ENCODE measurements at regions not wholly inside any gene's neighbourhood (a gene's known extent, or its start where the extent isn't known, plus 50 kb on each side); places are given as distances from the start of the nearest gene placed in this dataset.

DNA sequence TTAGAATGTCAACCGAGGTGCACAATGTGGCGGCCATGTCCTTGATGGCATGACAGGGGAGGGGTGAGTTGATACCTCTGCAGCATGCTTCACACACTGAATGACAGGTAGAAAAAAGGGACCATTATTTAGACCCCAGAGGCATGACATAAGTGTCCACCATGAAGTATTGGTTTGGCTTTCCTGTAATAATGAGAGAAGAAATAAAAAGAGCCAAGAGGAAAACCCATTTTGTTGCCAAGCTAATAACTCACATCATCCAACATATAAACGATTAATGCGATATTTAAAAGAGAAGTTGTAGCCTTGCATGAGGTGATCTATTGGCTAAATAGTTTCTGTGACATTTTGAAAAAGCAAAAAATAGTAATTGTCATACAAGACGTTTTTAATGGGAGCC lies 343.4 kb downstream of the LRIG3 start:
- in situ Hi-C loops (cut with HindIII; ENCODE audit: low pct_unique_long_range_greater_than_20kb, low sequenced_read_pairs), result no loop called here

DNA sequence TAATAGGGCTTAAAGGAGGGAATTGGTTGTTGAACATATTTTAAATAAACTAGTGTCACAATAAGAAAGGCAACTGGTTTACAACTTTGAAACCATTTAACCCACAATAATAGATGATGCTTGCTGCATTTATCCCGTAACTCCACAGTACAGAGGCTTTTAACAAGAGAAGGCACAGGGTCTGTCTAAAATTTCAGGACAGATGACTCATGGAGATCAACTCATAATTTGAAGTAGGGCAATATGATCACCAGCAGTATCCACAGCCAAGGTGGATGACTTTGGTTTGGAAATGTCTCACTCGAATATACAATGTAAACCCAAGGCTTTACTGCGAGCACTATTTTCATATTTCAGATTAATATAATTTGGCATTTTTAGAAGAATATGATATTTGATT lies 340.2 kb downstream of the LRIG3 start:
- in situ Hi-C loops (cut with HindIII; ENCODE audit: low pct_unique_long_range_greater_than_20kb, low sequenced_read_pairs), result no loop called here
- DNase-seq (ENCODE audit: low read depth, low spot score), result no peak

More for the DNA sequence above, 343.4 kb downstream of the LRIG3 start:
- DNase-seq (ENCODE audit: low read depth, low spot score), result no peak

DNA sequence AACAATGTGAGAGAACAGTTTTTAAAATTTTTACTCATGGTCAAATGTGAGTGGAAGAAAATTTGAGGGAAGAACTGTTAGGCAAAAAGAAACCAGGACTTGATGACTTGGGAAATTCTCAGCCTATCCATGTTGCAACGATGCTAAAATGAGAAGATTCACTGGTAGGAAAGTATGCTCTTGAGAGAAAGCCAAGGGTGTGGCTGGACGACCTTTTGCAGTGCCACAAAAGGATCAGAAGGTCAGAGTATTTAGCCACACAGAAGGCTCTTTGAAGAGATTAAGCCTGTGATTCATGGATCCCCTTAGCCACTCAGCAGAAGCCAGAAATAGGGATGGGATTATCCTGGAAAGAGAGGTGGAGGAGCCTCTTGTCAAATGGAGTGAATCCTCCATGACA lies 336.8 kb downstream of the LRIG3 start:
- DNase-seq (ENCODE audit: low read depth, low spot score), result peak; percentile 23
- in situ Hi-C loops (cut with HindIII; ENCODE audit: low pct_unique_long_range_greater_than_20kb, low sequenced_read_pairs), result no loop called here

GRCh38 chr12:58583940-58584339 lies 336.4 kb downstream of the LRIG3 start:
- DNase-seq (ENCODE audit: low read depth, low spot score), result no peak
- in situ Hi-C loops (cut with HindIII; ENCODE audit: low pct_unique_long_range_greater_than_20kb, low sequenced_read_pairs), result no loop called here

GRCh38 chr12:58584880-58585279 lies 335.4 kb downstream of the LRIG3 start:
- in situ Hi-C loops (cut with HindIII; ENCODE audit: low pct_unique_long_range_greater_than_20kb, low sequenced_read_pairs), result no loop called here

DNA sequence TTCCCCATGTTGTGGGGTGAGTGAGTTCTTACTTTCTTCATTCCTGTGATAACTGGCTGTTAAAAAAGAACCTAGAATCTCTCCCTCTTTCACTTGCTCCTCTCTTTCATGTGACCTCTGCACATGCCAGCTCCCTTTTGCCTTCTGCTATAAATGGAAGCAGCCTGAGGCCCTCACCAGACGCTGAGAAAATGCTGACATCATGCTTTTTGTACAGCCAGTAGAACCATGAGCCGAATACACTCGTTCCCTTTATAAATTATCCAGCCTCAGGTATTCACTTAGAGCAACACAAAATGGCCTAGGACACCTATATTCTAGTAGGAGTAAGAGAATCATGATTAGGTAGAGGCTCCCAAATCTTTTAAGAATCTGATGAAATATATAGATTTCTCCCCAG lies 333.5 kb downstream of the LRIG3 start:
- DNase-seq (ENCODE audit: low read depth, low spot score), result no peak
- in situ Hi-C loops (cut with HindIII; ENCODE audit: low pct_unique_long_range_greater_than_20kb, low sequenced_read_pairs), result no loop called here

More at GRCh38 chr12:58584880-58585279, 335.4 kb downstream of the LRIG3 start:
- DNase-seq (ENCODE audit: low read depth, low spot score), result no peak

GRCh38 chr12:58588770-58589169 lies 331.5 kb downstream of the LRIG3 start:
- no peak for DNase-seq (ENCODE audit: low read depth, low spot score)
- in situ Hi-C loops (cut with HindIII; ENCODE audit: low pct_unique_long_range_greater_than_20kb, low sequenced_read_pairs), result no loop called here

DNA sequence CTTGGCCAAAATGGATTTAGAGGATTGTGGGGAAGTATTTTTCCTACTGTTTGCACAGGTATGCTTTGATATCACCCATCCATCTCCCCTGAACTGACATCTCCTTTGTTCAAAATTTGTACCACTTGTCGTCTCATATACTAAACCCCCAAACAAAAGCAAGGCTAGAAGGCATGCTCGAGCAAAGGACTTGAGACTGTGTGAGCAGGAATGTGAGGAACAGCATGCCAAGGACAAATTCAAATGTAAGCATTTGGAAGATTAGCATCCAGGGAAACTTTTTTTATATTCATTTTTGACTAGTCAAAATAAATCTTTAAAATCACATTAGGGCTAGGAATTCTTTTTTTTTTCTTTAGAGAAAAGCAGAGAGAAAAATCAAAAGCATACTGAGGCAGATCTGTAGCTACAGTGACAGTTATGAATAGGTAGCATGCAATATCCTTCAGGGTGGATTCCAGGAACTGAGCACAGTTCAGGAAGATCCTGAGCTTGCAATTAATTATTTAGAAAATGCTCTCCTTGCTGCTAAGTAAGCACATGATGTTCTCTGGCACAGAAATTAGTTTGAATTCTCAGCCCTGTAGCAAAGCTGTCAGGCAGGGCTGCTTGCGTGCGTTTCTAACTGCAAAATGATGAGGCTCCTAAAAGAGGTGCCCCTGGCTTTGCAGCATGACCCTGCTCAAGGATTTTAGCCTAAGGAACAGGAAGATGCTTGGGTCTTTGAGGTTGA lies 327.7 kb downstream of the LRIG3 start:
- no peak for DNase-seq (ENCODE audit: low read depth, low spot score)
- in situ Hi-C loops (cut with HindIII; ENCODE audit: low pct_unique_long_range_greater_than_20kb, low sequenced_read_pairs), result no loop called here

DNA sequence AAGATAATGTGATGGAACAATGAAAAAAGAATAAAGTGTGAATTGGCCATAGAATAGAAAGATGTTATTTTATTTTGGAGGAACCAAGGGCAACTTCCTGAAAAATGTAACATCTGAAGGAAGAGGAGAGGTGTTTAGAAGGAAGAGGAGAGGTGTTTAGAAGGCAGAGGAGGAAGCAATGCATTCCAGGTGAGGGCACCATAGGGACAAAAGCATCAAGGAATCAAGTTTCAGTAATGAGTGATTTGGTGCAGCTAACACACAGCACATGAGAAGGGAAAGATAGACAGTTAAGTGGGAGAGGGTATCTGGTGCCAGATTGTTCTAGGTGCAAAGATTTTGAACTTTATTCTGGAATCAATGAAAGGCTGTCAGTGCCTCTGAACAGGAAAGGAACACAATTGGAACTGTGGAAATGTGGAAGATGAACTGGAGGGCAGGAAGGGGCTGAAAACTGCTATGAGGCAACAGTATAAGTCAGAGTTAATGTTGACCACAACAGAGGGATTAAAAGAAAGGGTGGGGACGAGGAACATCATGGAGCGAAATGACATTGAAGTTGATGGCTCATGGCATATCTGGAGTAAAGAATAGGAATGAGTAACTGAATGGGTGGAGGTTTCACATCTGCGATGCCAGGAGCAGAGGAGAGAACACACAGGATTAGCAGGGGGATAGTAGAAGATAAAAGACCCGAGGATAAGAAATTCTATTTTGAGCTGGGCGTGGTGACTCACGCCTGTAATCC lies 326.6 kb downstream of the LRIG3 start:
- in situ Hi-C loops (cut with HindIII; ENCODE audit: low pct_unique_long_range_greater_than_20kb, low sequenced_read_pairs), result no loop called here
- DNase-seq (ENCODE audit: low read depth, low spot score), result no peak

DNA sequence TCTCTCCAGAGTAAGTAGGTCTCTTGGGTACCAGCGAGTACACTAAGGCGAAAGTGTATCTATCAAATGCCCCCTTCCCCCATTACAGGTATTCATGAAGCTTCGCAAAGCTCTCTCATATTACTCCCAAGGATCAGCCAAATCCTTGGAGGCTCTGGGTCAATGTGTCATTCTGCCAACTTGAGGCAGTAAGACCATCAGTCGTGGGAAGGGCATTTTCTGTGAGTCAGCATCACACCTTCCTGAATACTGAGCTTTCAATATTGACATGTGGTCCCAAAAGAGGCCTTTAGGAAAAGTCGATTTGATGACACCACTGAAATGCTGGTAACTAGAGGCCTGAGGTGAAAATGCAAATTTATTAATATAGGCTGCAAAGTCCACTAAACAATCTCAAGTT lies 323.9 kb downstream of the LRIG3 start:
- in situ Hi-C loops (cut with HindIII; ENCODE audit: low pct_unique_long_range_greater_than_20kb, low sequenced_read_pairs), result no loop called here
- no peak for DNase-seq (ENCODE audit: low read depth, low spot score)

- in situ Hi-C loops (cut with HindIII; ENCODE audit: low pct_unique_long_range_greater_than_20kb, low sequenced_read_pairs), result no loop called here
- no peak for DNase-seq (ENCODE audit: low read depth, low spot score)
Observed at GRCh38 chr12:58601529-58601928, 318.8 kb downstream of the LRIG3 start.

DNA sequence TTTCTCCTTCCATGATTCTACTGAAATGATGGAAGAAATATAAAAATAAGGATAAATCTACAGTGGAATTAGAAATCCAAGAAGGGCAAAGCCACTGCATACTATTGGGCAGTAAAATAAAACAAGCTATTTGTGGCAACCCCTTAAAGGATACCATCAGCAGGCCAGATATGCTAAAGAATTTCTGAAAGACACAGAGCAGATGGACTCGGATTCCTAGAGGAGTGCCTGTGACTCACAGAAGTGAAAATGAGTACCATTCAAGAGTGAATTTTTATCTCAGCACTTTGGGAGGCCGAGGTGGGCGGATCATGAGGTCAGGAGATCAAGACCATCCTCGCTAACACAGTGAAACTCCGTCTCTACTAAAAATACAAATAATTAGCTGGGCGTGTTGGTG lies 318.1 kb downstream of the LRIG3 start:
- no peak for DNase-seq (ENCODE audit: low read depth, low spot score)
- in situ Hi-C loops (cut with HindIII; ENCODE audit: low pct_unique_long_range_greater_than_20kb, low sequenced_read_pairs), result no loop called here

DNA sequence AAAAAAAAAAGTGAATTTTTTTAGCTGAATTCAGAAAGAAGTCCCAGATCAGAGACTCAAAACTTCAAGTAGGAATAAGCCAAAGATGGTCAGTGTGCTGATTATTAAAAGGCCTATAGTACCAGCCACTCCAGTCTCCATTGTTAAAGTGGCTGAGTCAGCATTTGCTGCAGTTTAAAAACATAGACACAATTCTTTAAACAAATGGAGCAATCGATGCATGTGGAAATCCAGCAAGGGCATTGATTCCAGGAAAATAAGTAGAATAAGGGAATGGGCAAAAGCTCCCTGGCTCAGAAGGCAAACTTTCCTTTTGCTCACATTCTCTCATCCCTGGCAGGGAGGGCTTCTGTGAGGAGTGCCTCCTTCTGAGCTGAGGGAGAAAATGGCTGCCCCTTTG lies 317.6 kb downstream of the LRIG3 start:
- DNase-seq (ENCODE audit: low read depth, low spot score), result no peak
- in situ Hi-C loops (cut with HindIII; ENCODE audit: low pct_unique_long_range_greater_than_20kb, low sequenced_read_pairs), result no loop called here

DNA sequence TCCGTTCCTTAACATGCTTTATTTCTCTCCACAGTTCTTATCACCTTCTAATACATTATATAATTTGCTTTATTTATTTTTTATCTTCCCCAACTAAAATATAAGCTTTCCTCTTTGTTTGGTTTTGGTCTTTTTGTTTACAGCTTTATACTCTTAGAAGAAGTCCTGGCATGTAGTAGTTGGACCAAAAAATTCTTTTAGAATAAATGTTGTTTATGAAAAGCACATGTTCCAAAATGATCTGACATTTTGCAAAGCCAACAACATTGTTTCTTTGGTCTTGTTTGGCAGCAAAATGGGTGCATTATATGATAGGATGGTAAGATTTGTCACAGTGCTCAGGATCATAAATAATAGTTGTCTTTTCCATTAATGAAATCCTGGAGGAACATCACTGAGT lies 312.5 kb downstream of the LRIG3 start:
- DNase-seq (ENCODE audit: low read depth, low spot score), result no peak
- in situ Hi-C loops (cut with HindIII; ENCODE audit: low pct_unique_long_range_greater_than_20kb, low sequenced_read_pairs), result no loop called here

DNA sequence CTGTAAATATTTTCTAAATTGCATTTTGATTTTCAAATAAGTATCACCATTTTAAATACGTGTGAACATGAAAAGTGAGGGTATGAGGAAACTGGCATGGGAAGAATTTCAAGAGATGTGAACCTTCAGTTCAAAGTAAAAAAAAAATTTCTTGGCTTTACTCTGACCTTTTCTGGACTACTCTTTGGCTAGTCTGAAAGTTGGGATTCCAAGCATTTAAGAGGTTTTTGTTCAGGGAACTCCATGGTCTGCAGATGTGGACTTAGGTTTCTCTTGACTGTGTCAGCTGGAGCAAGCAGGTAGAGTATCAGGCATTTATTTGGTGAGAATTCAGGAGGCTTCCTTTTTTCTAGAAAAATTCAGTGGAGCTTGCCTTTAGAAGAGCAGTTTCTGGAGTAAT lies 311.6 kb downstream of the LRIG3 start:
- DNase-seq (ENCODE audit: low read depth, low spot score), result no peak
- in situ Hi-C loops (cut with HindIII; ENCODE audit: low pct_unique_long_range_greater_than_20kb, low sequenced_read_pairs), result no loop called here

DNA sequence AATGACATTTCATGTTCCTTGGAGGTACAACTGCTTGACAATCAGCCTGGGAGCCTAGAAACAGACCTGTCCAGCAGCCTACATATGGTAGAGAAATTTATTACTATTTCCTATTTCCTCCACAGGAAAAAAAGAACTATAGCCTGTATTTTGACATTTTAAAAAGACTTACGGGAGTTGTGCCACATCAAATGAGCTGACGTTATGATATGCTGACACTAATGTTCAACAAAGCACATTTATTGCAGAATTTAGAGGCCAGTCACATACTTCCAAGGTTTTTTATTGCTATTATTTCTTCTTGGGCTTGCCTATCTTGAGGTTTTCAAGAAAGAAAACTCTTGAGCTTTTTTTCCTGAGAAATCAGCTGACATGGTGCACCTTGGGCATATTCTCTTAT lies 305.3 kb downstream of the LRIG3 start:
- no peak for DNase-seq (ENCODE audit: low read depth, low spot score)
- in situ Hi-C loops (cut with HindIII; ENCODE audit: low pct_unique_long_range_greater_than_20kb, low sequenced_read_pairs), result no loop called here

DNA sequence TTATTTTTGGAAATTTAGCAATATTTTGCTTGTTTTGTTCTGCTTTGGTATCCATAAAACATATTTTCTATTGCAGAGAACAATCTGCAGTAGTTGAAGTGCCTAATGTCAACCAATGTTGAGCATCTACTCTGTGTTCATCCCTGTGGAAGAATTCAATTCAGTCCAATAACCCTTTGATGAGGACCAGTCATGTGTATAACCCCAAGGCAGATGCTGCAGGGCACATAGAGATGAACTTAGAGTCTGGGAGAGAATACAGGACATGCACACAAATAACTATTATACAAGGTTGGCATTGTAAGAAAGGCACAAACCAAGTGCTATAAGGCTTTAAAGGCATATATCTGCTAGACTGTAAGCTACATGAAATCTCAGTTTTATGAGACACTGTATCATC lies 304.7 kb downstream of the LRIG3 start:
- in situ Hi-C loops (cut with HindIII; ENCODE audit: low pct_unique_long_range_greater_than_20kb, low sequenced_read_pairs), result no loop called here
- no peak for DNase-seq (ENCODE audit: low read depth, low spot score)

DNA sequence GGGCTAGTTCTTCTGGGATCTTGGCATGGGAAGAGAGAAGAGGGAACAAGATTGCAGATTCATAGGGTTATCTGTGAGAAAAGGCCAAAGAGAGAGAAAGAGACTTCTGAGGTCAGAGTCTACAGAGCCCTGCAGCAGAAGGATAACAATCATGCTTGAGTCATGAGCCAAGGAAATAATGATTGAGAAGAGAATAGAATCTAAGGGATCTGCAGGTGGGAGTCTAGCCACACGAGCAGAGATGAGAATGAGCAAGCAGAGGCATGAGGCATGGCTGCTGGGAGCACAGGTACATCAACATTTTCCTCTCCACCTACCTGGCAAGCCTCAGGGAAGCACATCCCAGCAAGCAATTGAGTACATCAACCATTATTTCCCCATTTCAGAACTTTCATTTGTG lies 303.7 kb downstream of the LRIG3 start:
- no peak for DNase-seq (ENCODE audit: low read depth, low spot score)
- in situ Hi-C loops (cut with HindIII; ENCODE audit: low pct_unique_long_range_greater_than_20kb, low sequenced_read_pairs), result no loop called here

- in situ Hi-C loops (cut with HindIII; ENCODE audit: low pct_unique_long_range_greater_than_20kb, low sequenced_read_pairs), result no loop called here
Observed at GRCh38 chr12:58621126-58621525, 299.2 kb downstream of the LRIG3 start.

More at GRCh38 chr12:58621126-58621525, 299.2 kb downstream of the LRIG3 start:
- DNase-seq (ENCODE audit: low read depth, low spot score), result no peak
